HepG2 (cell line): ENCODE measurements at regions not wholly inside any gene's neighbourhood (a gene's known extent, or its start where the extent isn't known, plus 50 kb on each side); places are given as distances from the start of the nearest gene placed in this dataset.

Experiments
- CTCF ChIP-seq: sonication (generic); formaldehyde crosslinking; IDR thresholded peaks from 2 replicates; pipeline ENCODE4 v1.5.0; 2020; ENCODE audit warnings: mild to moderate bottlenecking, missing genetic modification reagents, moderate library complexity
- HOXA9 ChIP-seq: sonication (generic); formaldehyde crosslinking; IDR thresholded peaks from 2 replicates; pipeline ENCODE4 v1.8.1; 2022; ENCODE audit warnings: missing genetic modification reagents, mild to moderate bottlenecking, moderate library complexity, borderline replicate concordance
- KLF15 ChIP-seq: sonication (generic); formaldehyde crosslinking; IDR thresholded peaks from 2 replicates; pipeline ENCODE4 v1.8.1; 2023; ENCODE audit warnings: borderline replicate concordance, mild to moderate bottlenecking, inconsistent platforms, missing genetic modification reagents, mixed read lengths
- SIX1 ChIP-seq: sonication (generic); formaldehyde crosslinking; IDR thresholded peaks from 2 replicates; pipeline ENCODE4 v1.4.0; 2020; ENCODE audit warnings: missing genetic modification reagents, borderline replicate concordance
- TMF1 ChIP-seq: sonication (generic); formaldehyde crosslinking; IDR thresholded peaks from 2 replicates; pipeline ENCODE4 v1.8.1; 2022; ENCODE audit warnings: low read depth, missing genetic modification reagents
- ZNF468 ChIP-seq: sonication (generic); formaldehyde crosslinking; IDR thresholded peaks from 2 replicates; pipeline ENCODE4 v1.8.0; 2022; ENCODE audit warnings: mild to moderate bottlenecking, moderate library complexity, missing genetic modification reagents
- ZNF512 ChIP-seq: sonication (generic); formaldehyde crosslinking; IDR thresholded peaks from 2 replicates; pipeline ENCODE4 v1.4.0; 2020; ENCODE audit warnings: mild to moderate bottlenecking, missing genetic modification reagents
- ZNF652 ChIP-seq: IDR thresholded peaks from 2 replicates; pipeline ENCODE4 v1.6.1; 2016; ENCODE audit warnings: low read depth, borderline replicate concordance
- TF ChIP-seq, protein P1 (sequence below): sonication (generic); formaldehyde crosslinking; IDR thresholded peaks from 2 replicates; pipeline ENCODE4 v1.4.0; 2020; ENCODE audit warnings: missing genetic modification reagents
- TF ChIP-seq, protein P2 (sequence below): sonication (generic); formaldehyde crosslinking; conservative IDR thresholded peaks from 2 replicates; pipeline ENCODE4 v1.4.0; 2020; ENCODE audit warnings: mild to moderate bottlenecking, missing genetic modification reagents, moderate library complexity
- TF ChIP-seq, protein P3 (sequence below): sonication (generic); formaldehyde crosslinking; IDR thresholded peaks from 2 replicates; pipeline ENCODE4 v1.5.0; 2020; ENCODE audit warnings: missing genetic modification reagents, mild to moderate bottlenecking, borderline replicate concordance

DNA sequence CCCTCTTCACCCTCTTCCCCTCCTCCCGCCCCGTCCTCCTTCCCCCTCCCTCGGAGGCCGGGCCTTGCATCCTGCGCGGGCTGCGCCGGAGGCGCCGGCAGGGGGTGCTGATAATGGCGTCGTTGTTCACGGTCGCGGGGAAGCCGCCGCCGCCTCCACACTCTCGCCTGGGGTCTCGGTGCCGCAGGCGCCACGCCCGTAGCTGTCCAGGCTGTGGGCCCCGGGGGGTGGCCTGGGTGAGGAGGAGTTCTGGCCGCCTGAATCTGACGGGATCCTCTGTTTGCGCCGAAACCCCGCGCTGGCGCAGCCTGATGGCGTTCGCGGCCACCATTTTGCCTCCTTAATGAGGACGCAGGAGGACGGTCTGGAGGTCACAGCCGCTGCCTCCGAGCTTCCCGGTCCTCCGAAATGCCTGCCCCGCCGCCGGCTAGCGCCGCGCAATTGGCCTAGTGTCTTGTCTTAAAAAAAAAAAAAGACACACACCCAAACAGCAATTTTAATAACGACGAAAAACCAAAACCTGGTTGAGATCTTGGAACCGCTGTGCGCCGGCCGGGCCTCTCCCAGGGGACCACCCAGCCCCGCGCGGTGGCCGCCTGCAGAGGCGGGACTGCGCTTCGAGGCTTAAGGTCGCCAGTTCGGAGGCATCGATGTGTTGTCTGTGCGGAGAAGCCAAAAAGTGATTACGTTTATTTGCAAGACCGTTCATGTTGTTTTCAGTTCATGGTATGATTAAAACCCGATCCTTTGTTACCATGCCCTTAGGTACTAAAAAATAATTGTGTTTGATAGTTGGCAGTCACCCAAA, 106.6 kb upstream of the HNRNPU start (continued):
- no peak for TF ChIP-seq ZNF512 (CRISPR knock-in tag)
- TF ChIP-seq, protein P1, sequence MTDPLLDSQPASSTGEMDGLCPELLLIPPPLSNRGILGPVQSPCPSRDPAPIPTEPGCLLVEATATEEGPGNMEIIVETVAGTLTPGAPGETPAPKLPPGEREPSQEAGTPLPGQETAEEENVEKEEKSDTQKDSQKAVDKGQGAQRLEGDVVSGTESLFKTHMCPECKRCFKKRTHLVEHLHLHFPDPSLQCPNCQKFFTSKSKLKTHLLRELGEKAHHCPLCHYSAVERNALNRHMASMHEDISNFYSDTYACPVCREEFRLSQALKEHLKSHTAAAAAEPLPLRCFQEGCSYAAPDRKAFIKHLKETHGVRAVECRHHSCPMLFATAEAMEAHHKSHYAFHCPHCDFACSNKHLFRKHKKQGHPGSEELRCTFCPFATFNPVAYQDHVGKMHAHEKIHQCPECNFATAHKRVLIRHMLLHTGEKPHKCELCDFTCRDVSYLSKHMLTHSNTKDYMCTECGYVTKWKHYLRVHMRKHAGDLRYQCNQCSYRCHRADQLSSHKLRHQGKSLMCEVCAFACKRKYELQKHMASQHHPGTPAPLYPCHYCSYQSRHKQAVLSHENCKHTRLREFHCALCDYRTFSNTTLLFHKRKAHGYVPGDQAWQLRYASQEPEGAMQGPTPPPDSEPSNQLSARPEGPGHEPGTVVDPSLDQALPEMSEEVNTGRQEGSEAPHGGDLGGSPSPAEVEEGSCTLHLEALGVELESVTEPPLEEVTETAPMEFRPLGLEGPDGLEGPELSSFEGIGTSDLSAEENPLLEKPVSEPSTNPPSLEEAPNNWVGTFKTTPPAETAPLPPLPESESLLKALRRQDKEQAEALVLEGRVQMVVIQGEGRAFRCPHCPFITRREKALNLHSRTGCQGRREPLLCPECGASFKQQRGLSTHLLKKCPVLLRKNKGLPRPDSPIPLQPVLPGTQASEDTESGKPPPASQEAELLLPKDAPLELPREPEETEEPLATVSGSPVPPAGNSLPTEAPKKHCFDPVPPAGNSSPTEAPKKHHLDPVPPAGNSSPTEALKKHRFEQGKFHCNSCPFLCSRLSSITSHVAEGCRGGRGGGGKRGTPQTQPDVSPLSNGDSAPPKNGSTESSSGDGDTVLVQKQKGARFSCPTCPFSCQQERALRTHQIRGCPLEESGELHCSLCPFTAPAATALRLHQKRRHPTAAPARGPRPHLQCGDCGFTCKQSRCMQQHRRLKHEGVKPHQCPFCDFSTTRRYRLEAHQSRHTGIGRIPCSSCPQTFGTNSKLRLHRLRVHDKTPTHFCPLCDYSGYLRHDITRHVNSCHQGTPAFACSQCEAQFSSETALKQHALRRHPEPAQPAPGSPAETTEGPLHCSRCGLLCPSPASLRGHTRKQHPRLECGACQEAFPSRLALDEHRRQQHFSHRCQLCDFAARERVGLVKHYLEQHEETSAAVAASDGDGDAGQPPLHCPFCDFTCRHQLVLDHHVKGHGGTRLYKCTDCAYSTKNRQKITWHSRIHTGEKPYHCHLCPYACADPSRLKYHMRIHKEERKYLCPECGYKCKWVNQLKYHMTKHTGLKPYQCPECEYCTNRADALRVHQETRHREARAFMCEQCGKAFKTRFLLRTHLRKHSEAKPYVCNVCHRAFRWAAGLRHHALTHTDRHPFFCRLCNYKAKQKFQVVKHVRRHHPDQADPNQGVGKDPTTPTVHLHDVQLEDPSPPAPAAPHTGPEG, result no peak
- no peak for TF ChIP-seq ZNF468 (CRISPR knock-in tag)
- TF ChIP-seq ZNF652 (CRISPR knock-in tag), result no peak; the same call in 1 of the 2 replicates
- TF ChIP-seq SIX1 (CRISPR knock-in tag), result no peak
- TF ChIP-seq TMF1 (CRISPR knock-in tag), result peak; percentile 61; the same call in 1 of the 2 replicates
- TF ChIP-seq, protein P2, sequence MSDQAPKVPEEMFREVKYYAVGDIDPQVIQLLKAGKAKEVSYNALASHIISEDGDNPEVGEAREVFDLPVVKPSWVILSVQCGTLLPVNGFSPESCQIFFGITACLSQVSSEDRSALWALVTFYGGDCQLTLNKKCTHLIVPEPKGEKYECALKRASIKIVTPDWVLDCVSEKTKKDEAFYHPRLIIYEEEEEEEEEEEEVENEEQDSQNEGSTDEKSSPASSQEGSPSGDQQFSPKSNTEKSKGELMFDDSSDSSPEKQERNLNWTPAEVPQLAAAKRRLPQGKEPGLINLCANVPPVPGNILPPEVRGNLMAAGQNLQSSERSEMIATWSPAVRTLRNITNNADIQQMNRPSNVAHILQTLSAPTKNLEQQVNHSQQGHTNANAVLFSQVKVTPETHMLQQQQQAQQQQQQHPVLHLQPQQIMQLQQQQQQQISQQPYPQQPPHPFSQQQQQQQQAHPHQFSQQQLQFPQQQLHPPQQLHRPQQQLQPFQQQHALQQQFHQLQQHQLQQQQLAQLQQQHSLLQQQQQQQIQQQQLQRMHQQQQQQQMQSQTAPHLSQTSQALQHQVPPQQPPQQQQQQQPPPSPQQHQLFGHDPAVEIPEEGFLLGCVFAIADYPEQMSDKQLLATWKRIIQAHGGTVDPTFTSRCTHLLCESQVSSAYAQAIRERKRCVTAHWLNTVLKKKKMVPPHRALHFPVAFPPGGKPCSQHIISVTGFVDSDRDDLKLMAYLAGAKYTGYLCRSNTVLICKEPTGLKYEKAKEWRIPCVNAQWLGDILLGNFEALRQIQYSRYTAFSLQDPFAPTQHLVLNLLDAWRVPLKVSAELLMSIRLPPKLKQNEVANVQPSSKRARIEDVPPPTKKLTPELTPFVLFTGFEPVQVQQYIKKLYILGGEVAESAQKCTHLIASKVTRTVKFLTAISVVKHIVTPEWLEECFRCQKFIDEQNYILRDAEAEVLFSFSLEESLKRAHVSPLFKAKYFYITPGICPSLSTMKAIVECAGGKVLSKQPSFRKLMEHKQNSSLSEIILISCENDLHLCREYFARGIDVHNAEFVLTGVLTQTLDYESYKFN (CRISPR knock-in tag), result peak; percentile 56; the same call in 1 of the 2 replicates
- TF ChIP-seq KLF15 (CRISPR knock-in tag), result no peak
- TF ChIP-seq HOXA9, result peak; percentile 74; the same call in 1 of the 2 replicates
- peak; percentile 82 for TF ChIP-seq CTCF
- TF ChIP-seq, protein P3, sequence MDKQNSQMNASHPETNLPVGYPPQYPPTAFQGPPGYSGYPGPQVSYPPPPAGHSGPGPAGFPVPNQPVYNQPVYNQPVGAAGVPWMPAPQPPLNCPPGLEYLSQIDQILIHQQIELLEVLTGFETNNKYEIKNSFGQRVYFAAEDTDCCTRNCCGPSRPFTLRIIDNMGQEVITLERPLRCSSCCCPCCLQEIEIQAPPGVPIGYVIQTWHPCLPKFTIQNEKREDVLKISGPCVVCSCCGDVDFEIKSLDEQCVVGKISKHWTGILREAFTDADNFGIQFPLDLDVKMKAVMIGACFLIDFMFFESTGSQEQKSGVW (CRISPR knock-in tag), result no peak
